ENCODE measurements at regions not wholly inside any gene's neighbourhood (a gene's known extent, or its start where the extent isn't known, plus 50 kb on each side); places are given as distances from the start of the nearest gene placed in this dataset.

DNA sequence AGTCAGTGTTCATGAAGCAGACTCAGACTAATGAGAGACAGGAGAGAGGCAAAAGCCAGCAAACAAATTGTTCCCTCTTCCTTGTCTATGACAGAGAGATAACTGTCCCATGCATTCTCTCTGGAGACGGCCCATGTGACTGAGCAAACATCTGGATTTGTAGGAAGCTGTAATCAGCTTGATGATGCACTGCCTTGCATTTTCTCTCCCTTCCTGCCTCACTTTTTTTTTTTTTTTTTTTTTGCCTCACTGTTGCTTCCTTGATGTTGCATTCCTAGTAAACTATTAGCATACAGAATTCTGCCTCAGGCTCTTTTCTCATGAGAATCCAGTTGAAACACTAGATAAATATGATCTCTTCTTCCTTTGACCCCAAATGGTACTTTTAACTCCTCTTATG, 134.5 kb downstream of the HHIPL2 start:
- FAIRE-seq (no peak), DNase-seq (no peak), ATAC-seq (no peak)
- TF ChIP-seq, protein P1, sequence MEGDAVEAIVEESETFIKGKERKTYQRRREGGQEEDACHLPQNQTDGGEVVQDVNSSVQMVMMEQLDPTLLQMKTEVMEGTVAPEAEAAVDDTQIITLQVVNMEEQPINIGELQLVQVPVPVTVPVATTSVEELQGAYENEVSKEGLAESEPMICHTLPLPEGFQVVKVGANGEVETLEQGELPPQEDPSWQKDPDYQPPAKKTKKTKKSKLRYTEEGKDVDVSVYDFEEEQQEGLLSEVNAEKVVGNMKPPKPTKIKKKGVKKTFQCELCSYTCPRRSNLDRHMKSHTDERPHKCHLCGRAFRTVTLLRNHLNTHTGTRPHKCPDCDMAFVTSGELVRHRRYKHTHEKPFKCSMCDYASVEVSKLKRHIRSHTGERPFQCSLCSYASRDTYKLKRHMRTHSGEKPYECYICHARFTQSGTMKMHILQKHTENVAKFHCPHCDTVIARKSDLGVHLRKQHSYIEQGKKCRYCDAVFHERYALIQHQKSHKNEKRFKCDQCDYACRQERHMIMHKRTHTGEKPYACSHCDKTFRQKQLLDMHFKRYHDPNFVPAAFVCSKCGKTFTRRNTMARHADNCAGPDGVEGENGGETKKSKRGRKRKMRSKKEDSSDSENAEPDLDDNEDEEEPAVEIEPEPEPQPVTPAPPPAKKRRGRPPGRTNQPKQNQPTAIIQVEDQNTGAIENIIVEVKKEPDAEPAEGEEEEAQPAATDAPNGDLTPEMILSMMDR (IDR thresholded peaks at IDR 0.05), result no peak
- H3K27me3 ChIP-seq, result no peaks in the 10 kb centered on the region
- no peaks in the 10 kb centered on the region for H3K4me1 ChIP-seq
- WGBS, 2 donors, result 12 to 50% methylated on average over 1 of the region's 1 CpG
- H3K36me3 ChIP-seq, result no peaks in the 10 kb centered on the region
- no peaks in the 10 kb centered on the region for H3K9me3 ChIP-seq
- intact Hi-C loops (cut with DNase I), result no loop called here
- H3K4me3 ChIP-seq, result no peak overlapping the region
- no peak overlapping the region for H3K27ac ChIP-seq

- FAIRE-seq, result no peak
- H3K4me3 ChIP-seq, result no peak overlapping the region
- ATAC-seq, result no peak
- TF ChIP-seq, protein P1 (IDR thresholded peaks at IDR 0.05), result no peak
- no peaks in the 10 kb centered on the region for H3K4me1 ChIP-seq
- no peaks in the 10 kb centered on the region for H3K9me3 ChIP-seq
- no peaks in the 10 kb centered on the region for H3K36me3 ChIP-seq
- H3K27me3 ChIP-seq, result no peaks in the 10 kb centered on the region
- 62 to 85% methylated on average over 4 of the region's 4 CpGs for WGBS, 2 donors
- intact Hi-C loops (cut with DNase I), result no loop called here
- H3K27ac ChIP-seq, result no peak overlapping the region
- no peak for DNase-seq
Observed at GRCh38 chr1:222404710-222405109, 143.2 kb downstream of the HHIPL2 start.

- H3K9me3 ChIP-seq, result no peaks in the 10 kb centered on the region
- TF ChIP-seq, protein P1 (IDR thresholded peaks at IDR 0.05), result no peak
- H3K4me3 ChIP-seq, result no peak overlapping the region
- H3K4me1 ChIP-seq, result no peaks in the 10 kb centered on the region
- ATAC-seq (no peak), FAIRE-seq (no peak), DNase-seq (no peak)
- H3K27me3 ChIP-seq, result no peaks in the 10 kb centered on the region
- H3K36me3 ChIP-seq, result no peaks in the 10 kb centered on the region
- no peak overlapping the region for H3K27ac ChIP-seq
- intact Hi-C loops (cut with DNase I), result no loop called here
Observed at GRCh38 chr1:222399197-222399596, 148.7 kb downstream of the HHIPL2 start.

GRCh38 chr1:222394224-222394623, 153.7 kb downstream of the HHIPL2 start:
- 61 to 65% methylated on average over 1 of the region's 1 CpG for WGBS, 2 donors
- no peak for DNase-seq
- Histone ChIP-seq H3K9me3 (no peaks in the 10 kb centered on the region), H3K36me3 (no peaks in the 10 kb centered on the region), H3K4me3 (no peak overlapping the region), H3K27ac (no peak overlapping the region), H3K27me3 (no peaks in the 10 kb centered on the region), H3K4me1 (no peaks in the 10 kb centered on the region)
- no peak for FAIRE-seq
- intact Hi-C loops (cut with DNase I), result no loop called here
- no peak for ATAC-seq
- TF ChIP-seq, protein P1 (IDR thresholded peaks at IDR 0.05), result no peak

DNA sequence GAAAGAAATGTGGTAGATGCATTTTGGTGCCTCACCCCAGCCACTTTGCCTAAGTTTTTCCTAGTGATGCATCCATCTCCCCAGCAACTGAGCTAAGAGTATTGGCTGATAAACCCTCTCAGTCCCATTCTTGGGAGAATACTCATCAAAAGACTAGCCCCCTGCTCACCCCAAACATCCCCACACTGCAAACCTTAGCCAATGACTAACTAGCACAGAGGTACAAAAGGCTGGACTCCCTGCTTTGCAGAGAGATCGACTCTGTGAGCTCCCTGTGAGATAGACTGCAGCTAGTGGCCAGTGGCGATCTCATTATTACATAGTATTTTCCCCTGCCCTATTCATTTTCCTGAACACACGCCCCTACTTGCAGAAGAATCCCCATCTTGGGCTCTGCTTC, 155.3 kb downstream of the HHIPL2 start:
- intact Hi-C loops (cut with DNase I), result no loop called here
- no peak overlapping the region for H3K4me3 ChIP-seq
- no peak for FAIRE-seq
- no peak for ATAC-seq
- no peak overlapping the region for H3K27ac ChIP-seq
- no peaks in the 10 kb centered on the region for H3K27me3 ChIP-seq
- WGBS, 2 donors, result 63 to 74% methylated on average over 3 of the region's 3 CpGs
- no peaks in the 10 kb centered on the region for H3K9me3 ChIP-seq
- no peak for DNase-seq
- H3K4me1 ChIP-seq, result no peaks in the 10 kb centered on the region
- H3K36me3 ChIP-seq, result no peaks in the 10 kb centered on the region
- TF ChIP-seq, protein P1 (IDR thresholded peaks at IDR 0.05), result no peak
